Astrocyte (in vitro differentiated cells and primary cell): ENCODE measurements at regions not wholly inside any gene's neighbourhood (a gene's known extent, or its start where the extent isn't known, plus 50 kb on each side); places are given as distances from the start of the nearest gene placed in this dataset.

Experiments used
- DNase-seq: peaks from one replicate; pipeline ENCODE4 v3.0.0-alpha.2; 2010; ENCODE audit warnings: low read depth
- FAIRE-seq: peaks from 2 replicates; lab custom pipeline; 2011; peaks lifted over from hg19 to GRCh38; lab: Jason Lieb, UNC
- H2AFZ ChIP-seq: 2 replicates; pipeline ENCODE4 v1.6.0; 2012; ENCODE audit warnings: low read depth, low read length, inconsistent platforms
- H3K27ac ChIP-seq: 2 replicates; pipeline ENCODE4 v1.5.1; 2011; ENCODE audit warnings: low read depth, low read length, inconsistent platforms
- H3K27me3 ChIP-seq: 2 replicates; pipeline ENCODE4 v1.6.0; 2011; ENCODE audit warnings: low read length, inconsistent platforms; ENCODE audit not compliant: insufficient read depth
- H3K36me3 ChIP-seq: 2 replicates; pipeline ENCODE4 v1.5.1; 2011; ENCODE audit warnings: low read length, inconsistent platforms; ENCODE audit not compliant: insufficient read depth
- H3K4me1 ChIP-seq: 2 replicates; pipeline ENCODE4 v1.5.1; 2011; ENCODE audit warnings: low read length, inconsistent platforms; ENCODE audit not compliant: insufficient read depth
- H3K4me2 ChIP-seq: 2 replicates; pipeline ENCODE4 v1.6.0; 2012; ENCODE audit warnings: low read length, inconsistent platforms
- H3K4me3 ChIP-seq: 2 replicates; pipeline ENCODE4 v1.5.1; 2011; ENCODE audit warnings: low read depth, mild to moderate bottlenecking, low read length, inconsistent platforms; ENCODE audit not compliant: insufficient read depth
- H3K79me2 ChIP-seq: 2 replicates; pipeline ENCODE4 v1.6.0; 2012; ENCODE audit warnings: mild to moderate bottlenecking, low read length, inconsistent platforms; ENCODE audit not compliant: insufficient read depth
- H3K9ac ChIP-seq: 2 replicates; pipeline ENCODE4 v1.6.0; 2012; ENCODE audit warnings: mild to moderate bottlenecking, low read length, inconsistent platforms
- H3K9me3 ChIP-seq: 2 replicates; pipeline ENCODE4 v1.5.1; 2012; ENCODE audit warnings: low read depth, mild to moderate bottlenecking, low read length, inconsistent platforms; ENCODE audit not compliant: insufficient read depth
- H4K20me1 ChIP-seq: 2 replicates; pipeline ENCODE4 v1.6.0; 2012; ENCODE audit warnings: low read length, inconsistent platforms; ENCODE audit not compliant: insufficient read depth
- H3K27ac Mint-ChIP-seq: one replicate; pipeline ENCODE4 v1.8.0; 2021; ENCODE audit warnings: mild to moderate bottlenecking, mixed read lengths; ENCODE audit not compliant: unreplicated experiment
- H3K27me3 Mint-ChIP-seq: one replicate; pipeline ENCODE4 v1.8.0; 2021; ENCODE audit warnings: low read depth, mixed read lengths; ENCODE audit not compliant: unreplicated experiment
- H3K36me3 Mint-ChIP-seq: one replicate; pipeline ENCODE4 v1.8.0; 2021; ENCODE audit warnings: low read depth, mixed read lengths; ENCODE audit not compliant: unreplicated experiment
- H3K4me1 Mint-ChIP-seq: one replicate; pipeline ENCODE4 v1.8.0; 2021; ENCODE audit warnings: low read depth, mixed read lengths; ENCODE audit not compliant: unreplicated experiment
- H3K4me3 Mint-ChIP-seq: one replicate; pipeline ENCODE4 v1.8.0; 2021; ENCODE audit warnings: mild to moderate bottlenecking, moderate library complexity, mixed read lengths; ENCODE audit not compliant: unreplicated experiment
- H3K9me3 Mint-ChIP-seq: one replicate; pipeline ENCODE4 v1.8.0; 2021; ENCODE audit warnings: mild to moderate bottlenecking, mixed read lengths; ENCODE audit not compliant: unreplicated experiment
- CTCF ChIP-seq: IDR thresholded peaks from 2 replicates; pipeline ENCODE4 v1.5.1; 2011; ENCODE audit warnings: low read depth, mild to moderate bottlenecking, inconsistent platforms, low read length, moderate library complexity; ENCODE audit not compliant: insufficient read depth
- EZH2 ChIP-seq: IDR thresholded peaks from 2 replicates; pipeline ENCODE4 v1.6.1; 2012; ENCODE audit warnings: mild to moderate bottlenecking, low read length, inconsistent platforms; ENCODE audit not compliant: insufficient read depth

- Histone ChIP-seq H3K4me1 (no peaks in the 10 kb centered on the region), H3K27me3 (no peaks in the 10 kb centered on the region), H3K79me2 (no peaks in the 10 kb centered on the region), H3K9me3 (no peaks in the 10 kb centered on the region), H2AFZ (no peak overlapping the region), H3K9ac (no peak overlapping the region), H3K4me3 (no peak overlapping the region), H4K20me1 (no peaks in the 10 kb centered on the region), H3K4me2 (no peak overlapping the region), H3K27ac (no peak overlapping the region), H3K36me3 (no peaks in the 10 kb centered on the region)
- Mint-ChIP-seq H3K4me1 (peaks cover 6% of the 10 kb centered on the region), H3K9me3 (no peaks in the 10 kb centered on the region), H3K27ac (no peak overlapping the region), H3K4me3 (no peak overlapping the region), H3K36me3 (no peaks in the 10 kb centered on the region), H3K27me3 (no peaks in the 10 kb centered on the region)
- FAIRE-seq (no peak), DNase-seq (no peak)
- TF ChIP-seq CTCF (no peak), EZH2 (no peak)
Measured at GRCh38 chr1:218548764-218549163, 203.6 kb downstream of the TGFB2 start.

- H3K9ac ChIP-seq: no peak overlapping the region
- no peaks in the 10 kb centered on the region for H3K36me3 ChIP-seq
- H3K27ac ChIP-seq: no peak overlapping the region
- no peak for FAIRE-seq
- peaks cover 4% of the 10 kb centered on the region for H3K9me3 Mint-ChIP-seq
- H3K79me2 ChIP-seq: no peaks in the 10 kb centered on the region
- no peak for DNase-seq
- no peak overlapping the region for H3K4me2 ChIP-seq
- H3K9me3 ChIP-seq: no peaks in the 10 kb centered on the region
- H4K20me1 ChIP-seq: no peaks in the 10 kb centered on the region
- no peak overlapping the region for H3K4me3 Mint-ChIP-seq
- H2AFZ ChIP-seq: no peak overlapping the region
- TF ChIP-seq CTCF (peak; percentile 7), EZH2 (no peak)
- no peaks in the 10 kb centered on the region for H3K36me3 Mint-ChIP-seq
- peaks cover 4% of the 10 kb centered on the region for H3K4me1 ChIP-seq
- H3K4me1 Mint-ChIP-seq: no peaks in the 10 kb centered on the region
- no peaks in the 10 kb centered on the region for H3K27me3 ChIP-seq
- no peak overlapping the region for H3K4me3 ChIP-seq
- no peaks in the 10 kb centered on the region for H3K27me3 Mint-ChIP-seq
- no peak overlapping the region for H3K27ac Mint-ChIP-seq
Measured at GRCh38 chr1:218553197-218553596, 208.1 kb downstream of the TGFB2 start.

DNA sequence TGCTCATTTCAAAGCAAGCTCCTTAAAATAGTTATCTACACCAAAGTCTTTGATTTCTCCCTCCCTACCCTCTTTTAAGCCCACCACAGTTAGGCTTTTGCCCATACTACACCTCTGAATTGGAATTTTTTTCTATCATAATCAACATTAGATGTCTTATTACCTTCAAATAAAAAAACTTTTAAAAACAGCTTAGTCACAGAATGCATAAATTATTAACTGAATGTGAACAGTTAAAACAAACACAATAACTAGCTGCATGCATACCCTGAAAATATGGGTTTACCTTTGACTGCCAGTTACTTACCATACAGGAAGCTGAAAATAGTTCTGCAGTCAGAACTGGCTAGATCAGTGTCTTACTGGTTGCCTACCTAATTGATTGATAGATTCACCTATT lies 210.9 kb downstream of the TGFB2 start:
- H2AFZ ChIP-seq: no peak overlapping the region
- FAIRE-seq: no peak
- H3K9ac ChIP-seq: no peak overlapping the region
- TF ChIP-seq CTCF (no peak), EZH2 (no peak)
- Mint-ChIP-seq H3K27ac (no peak overlapping the region), H3K36me3 (no peaks in the 10 kb centered on the region), H3K9me3 (peaks cover 4% of the 10 kb centered on the region), H3K4me3 (no peak overlapping the region), H3K27me3 (no peaks in the 10 kb centered on the region), H3K4me1 (no peaks in the 10 kb centered on the region)
- H3K36me3 ChIP-seq: no peaks in the 10 kb centered on the region
- H3K4me2 ChIP-seq: no peak overlapping the region
- H3K9me3 ChIP-seq: no peaks in the 10 kb centered on the region
- no peaks in the 10 kb centered on the region for H4K20me1 ChIP-seq
- H3K4me3 ChIP-seq: no peak overlapping the region
- H3K4me1 ChIP-seq: peaks cover 6% of the 10 kb centered on the region
- no peak for DNase-seq
- H3K27me3 ChIP-seq: no peaks in the 10 kb centered on the region
- H3K27ac ChIP-seq: no peak overlapping the region
- no peaks in the 10 kb centered on the region for H3K79me2 ChIP-seq
